ENCODE measurements at regions not wholly inside any gene's neighbourhood (a gene's known extent, or its start where the extent isn't known, plus 50 kb on each side); places are given as distances from the start of the nearest gene placed in this dataset.

DNA sequence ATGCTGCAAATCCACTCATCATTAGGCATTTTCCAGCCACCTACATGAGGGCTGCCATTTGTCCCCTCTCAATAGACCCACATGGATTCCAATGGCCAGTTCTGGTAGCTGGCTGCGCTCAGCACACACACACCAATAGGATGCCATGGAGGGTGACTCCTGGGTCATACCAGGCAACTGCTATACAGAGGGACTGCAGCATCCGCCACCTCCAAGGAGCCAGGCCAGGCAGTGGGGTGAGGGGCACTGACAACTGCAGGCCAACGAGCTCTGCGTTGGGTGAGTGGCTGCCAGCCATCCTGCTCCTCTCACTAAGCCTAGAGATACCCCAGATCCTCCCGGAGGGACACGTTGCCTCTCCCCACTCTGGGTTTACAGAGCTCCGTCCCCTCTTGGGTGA lies 118.8 kb upstream of the NANOS1 start:
- H3K27me3 ChIP-seq (ENCODE audit: control insufficient read depth, extremely low read depth, insufficient read depth, low read length): peaks cover 2% of the 10 kb centered on the region
- no peaks in the 10 kb centered on the region for H3K9me3 ChIP-seq (ENCODE audit: control insufficient read depth, low read depth, low read length)
- DNase-seq (ENCODE audit: low read depth, low spot score): no peak
- H3K79me2 ChIP-seq (ENCODE audit: control insufficient read depth, insufficient read depth, low read length): no peaks in the 10 kb centered on the region
- H4K20me1 ChIP-seq (ENCODE audit: control insufficient read depth, extremely low read depth, insufficient read depth, low read length): no peaks in the 10 kb centered on the region
- no peak overlapping the region for H3K27ac ChIP-seq (ENCODE audit: control insufficient read depth, insufficient read depth, low read length)
- no peak for FAIRE-seq
- no peaks in the 10 kb centered on the region for H3K36me3 ChIP-seq (ENCODE audit: control insufficient read depth in 2 of 2, extremely low read depth in 1 of 2, insufficient read depth in 2 of 2, low read length in 2 of 2)
- TF ChIP-seq, protein P1, sequence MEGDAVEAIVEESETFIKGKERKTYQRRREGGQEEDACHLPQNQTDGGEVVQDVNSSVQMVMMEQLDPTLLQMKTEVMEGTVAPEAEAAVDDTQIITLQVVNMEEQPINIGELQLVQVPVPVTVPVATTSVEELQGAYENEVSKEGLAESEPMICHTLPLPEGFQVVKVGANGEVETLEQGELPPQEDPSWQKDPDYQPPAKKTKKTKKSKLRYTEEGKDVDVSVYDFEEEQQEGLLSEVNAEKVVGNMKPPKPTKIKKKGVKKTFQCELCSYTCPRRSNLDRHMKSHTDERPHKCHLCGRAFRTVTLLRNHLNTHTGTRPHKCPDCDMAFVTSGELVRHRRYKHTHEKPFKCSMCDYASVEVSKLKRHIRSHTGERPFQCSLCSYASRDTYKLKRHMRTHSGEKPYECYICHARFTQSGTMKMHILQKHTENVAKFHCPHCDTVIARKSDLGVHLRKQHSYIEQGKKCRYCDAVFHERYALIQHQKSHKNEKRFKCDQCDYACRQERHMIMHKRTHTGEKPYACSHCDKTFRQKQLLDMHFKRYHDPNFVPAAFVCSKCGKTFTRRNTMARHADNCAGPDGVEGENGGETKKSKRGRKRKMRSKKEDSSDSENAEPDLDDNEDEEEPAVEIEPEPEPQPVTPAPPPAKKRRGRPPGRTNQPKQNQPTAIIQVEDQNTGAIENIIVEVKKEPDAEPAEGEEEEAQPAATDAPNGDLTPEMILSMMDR (optimal IDR thresholded peaks at IDR 0.05 in 1 of 3, IDR thresholded peaks at IDR 0.05 in 1 of 3, conservative IDR thresholded peaks at IDR 0.05 in 1 of 3; ENCODE audit: extremely low read depth in 1 of 3, insufficient read depth in 2 of 3, low read length in 3 of 3): no peak
- no peak for TF ChIP-seq EZH2 (IDR thresholded peaks at IDR 0.05; ENCODE audit: low read length)
- dilution Hi-C loops (cut with MboI; ENCODE audit: extremely low pct_ligation_motif_present, low sequenced_read_pairs): no loop called here
- H3K4me2 ChIP-seq (ENCODE audit: control insufficient read depth, extremely low read depth, insufficient read depth, low read depth, low read length): no peak overlapping the region
- no peak overlapping the region for H3K9ac ChIP-seq (ENCODE audit: control insufficient read depth, extremely low read depth, insufficient read depth, low read length)
- no peak overlapping the region for H2AFZ ChIP-seq (ENCODE audit: control insufficient read depth, low read length)
- H3K9me1 ChIP-seq (ENCODE audit: control insufficient read depth, extremely low read depth, insufficient read depth, low read length): no peaks in the 10 kb centered on the region
- H3K4me3 ChIP-seq (ENCODE audit: control insufficient read depth in 2 of 3, extremely low read depth in 1 of 3, insufficient read depth in 2 of 3, low read depth in 1 of 3, low read length in 3 of 3): no peak overlapping the region
- no peaks in the 10 kb centered on the region for H3K4me1 ChIP-seq (ENCODE audit: control insufficient read depth, extremely low read depth, insufficient read depth, low read length)

GRCh38 chr10:118911363-118911762 lies 118.2 kb upstream of the NANOS1 start:
- no peak overlapping the region for H3K4me2 ChIP-seq (ENCODE audit: control insufficient read depth, extremely low read depth, insufficient read depth, low read depth, low read length)
- no peaks in the 10 kb centered on the region for H3K36me3 ChIP-seq (ENCODE audit: control insufficient read depth in 2 of 2, extremely low read depth in 1 of 2, insufficient read depth in 2 of 2, low read length in 2 of 2)
- H3K27me3 ChIP-seq (ENCODE audit: control insufficient read depth, extremely low read depth, insufficient read depth, low read length): peaks cover 2% of the 10 kb centered on the region
- H3K4me3 ChIP-seq (ENCODE audit: control insufficient read depth in 2 of 3, extremely low read depth in 1 of 3, insufficient read depth in 2 of 3, low read depth in 1 of 3, low read length in 3 of 3): no peak overlapping the region
- DNase-seq (ENCODE audit: low read depth, low spot score): no peak
- no peaks in the 10 kb centered on the region for H3K9me3 ChIP-seq (ENCODE audit: control insufficient read depth, low read depth, low read length)
- no peak overlapping the region for H3K9ac ChIP-seq (ENCODE audit: control insufficient read depth, extremely low read depth, insufficient read depth, low read length)
- H3K27ac ChIP-seq (ENCODE audit: control insufficient read depth, insufficient read depth, low read length): no peak overlapping the region
- no peak for FAIRE-seq
- no peaks in the 10 kb centered on the region for H3K4me1 ChIP-seq (ENCODE audit: control insufficient read depth, extremely low read depth, insufficient read depth, low read length)
- H3K9me1 ChIP-seq (ENCODE audit: control insufficient read depth, extremely low read depth, insufficient read depth, low read length): no peaks in the 10 kb centered on the region
- H4K20me1 ChIP-seq (ENCODE audit: control insufficient read depth, extremely low read depth, insufficient read depth, low read length): no peaks in the 10 kb centered on the region
- no peaks in the 10 kb centered on the region for H3K79me2 ChIP-seq (ENCODE audit: control insufficient read depth, insufficient read depth, low read length)
- H2AFZ ChIP-seq (ENCODE audit: control insufficient read depth, low read length): no peak overlapping the region
- TF ChIP-seq EZH2 (IDR thresholded peaks at IDR 0.05; ENCODE audit: low read length): no peak
- TF ChIP-seq, protein P1 (optimal IDR thresholded peaks at IDR 0.05 in 1 of 3, IDR thresholded peaks at IDR 0.05 in 1 of 3, conservative IDR thresholded peaks at IDR 0.05 in 1 of 3; ENCODE audit: extremely low read depth in 1 of 3, insufficient read depth in 2 of 3, low read length in 3 of 3): no peak
- dilution Hi-C loops (cut with MboI; ENCODE audit: extremely low pct_ligation_motif_present, low sequenced_read_pairs): no loop called here

All from keratinocyte (primary cell).